Right lobe of liver (tissue), 4 donors: ENCODE measurements at regions not wholly inside any gene's neighbourhood (a gene's known extent, or its start where the extent isn't known, plus 50 kb on each side); places are given as distances from the start of the nearest gene placed in this dataset.

Experiments used
- POLR2A ChIP-seq: fragments of 450-650 bp; IDR thresholded peaks from one replicate; pipeline ENCODE4 v1.6.1; 2017; ENCODE audit warnings: antibody characterized with exemption, mild to moderate bottlenecking
- TF ChIP-seq, protein P1 (sequence below), 4 donors: fragments of 200-600 bp in 3 of 4; fragments of 450-650 bp in 1 of 4; IDR thresholded peaks; one replicate each; pipeline versions ENCODE4 v1.5.1 to v1.8.0; 2016 to 2022; ENCODE audit warnings: antibody characterized with exemption in 4 of 4, mild to moderate bottlenecking in 2 of 4
- donor health status: DM: no; HTN: no; CAD: no.
- donor health status: DM: no; HTN: no; CAD: no.
- donor health status: DM: no; HTN: yes; CAD: no.

DNA sequence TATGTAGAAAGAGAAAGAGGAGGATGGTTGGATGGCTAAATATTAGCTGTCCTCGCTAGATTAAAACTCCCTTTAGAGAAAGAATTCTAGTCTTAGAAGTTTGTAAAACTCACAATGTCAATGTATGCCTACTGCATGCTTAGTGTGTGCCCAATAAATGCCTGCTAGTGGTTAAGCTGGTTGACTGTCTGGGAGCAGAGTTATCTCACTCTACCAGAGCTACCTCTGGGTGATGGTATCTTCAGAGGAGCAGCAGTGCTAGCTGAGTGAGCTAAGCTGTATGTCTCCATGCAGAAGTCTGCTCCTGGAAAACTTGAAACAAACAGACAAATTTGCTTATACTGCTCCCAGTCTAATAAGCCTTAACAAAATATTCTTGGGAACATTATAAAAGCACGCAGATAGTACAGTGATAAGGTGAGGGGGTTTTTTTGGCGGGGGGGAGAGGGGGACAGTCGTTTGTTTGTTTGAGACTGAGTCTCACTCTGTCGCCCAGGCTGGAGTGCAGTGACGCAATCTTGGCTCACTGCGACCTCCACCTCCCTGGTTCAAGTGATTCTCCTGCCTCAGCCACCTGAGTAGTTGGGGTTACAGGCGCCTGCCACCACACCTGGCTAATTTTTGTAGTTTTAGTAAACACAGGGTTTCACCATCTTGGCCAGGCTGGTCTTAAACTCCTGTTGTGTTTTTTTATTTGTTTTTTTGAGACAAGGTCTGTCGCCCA, 202.8 kb upstream of the TSC22D1 start:
- TF ChIP-seq, protein P1, sequence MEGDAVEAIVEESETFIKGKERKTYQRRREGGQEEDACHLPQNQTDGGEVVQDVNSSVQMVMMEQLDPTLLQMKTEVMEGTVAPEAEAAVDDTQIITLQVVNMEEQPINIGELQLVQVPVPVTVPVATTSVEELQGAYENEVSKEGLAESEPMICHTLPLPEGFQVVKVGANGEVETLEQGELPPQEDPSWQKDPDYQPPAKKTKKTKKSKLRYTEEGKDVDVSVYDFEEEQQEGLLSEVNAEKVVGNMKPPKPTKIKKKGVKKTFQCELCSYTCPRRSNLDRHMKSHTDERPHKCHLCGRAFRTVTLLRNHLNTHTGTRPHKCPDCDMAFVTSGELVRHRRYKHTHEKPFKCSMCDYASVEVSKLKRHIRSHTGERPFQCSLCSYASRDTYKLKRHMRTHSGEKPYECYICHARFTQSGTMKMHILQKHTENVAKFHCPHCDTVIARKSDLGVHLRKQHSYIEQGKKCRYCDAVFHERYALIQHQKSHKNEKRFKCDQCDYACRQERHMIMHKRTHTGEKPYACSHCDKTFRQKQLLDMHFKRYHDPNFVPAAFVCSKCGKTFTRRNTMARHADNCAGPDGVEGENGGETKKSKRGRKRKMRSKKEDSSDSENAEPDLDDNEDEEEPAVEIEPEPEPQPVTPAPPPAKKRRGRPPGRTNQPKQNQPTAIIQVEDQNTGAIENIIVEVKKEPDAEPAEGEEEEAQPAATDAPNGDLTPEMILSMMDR (IDR thresholded peaks at IDR 0.05) = no peak
- no peak for TF ChIP-seq POLR2A
